Right lung (tissue), 2 donors: ENCODE measurements at regions not wholly inside any gene's neighbourhood (a gene's known extent, or its start where the extent isn't known, plus 50 kb on each side); places are given as distances from the start of the nearest gene placed in this dataset.

Experiments used
- DNase-seq, 2 donors: peaks; one replicate each; pipeline ENCODE4 v3.0.0-alpha.2; 2013

- DNase-seq = no peak
Observed at GRCh38 chr18:45119876-45120275, 439.2 kb downstream of the SETBP1 start.

GRCh38 chr18:45121146-45121545 is 440.5 kb downstream of the SETBP1 start:
- DNase-seq = no peak

- no peak for DNase-seq
Observed at GRCh38 chr18:45122506-45122905, 441.8 kb downstream of the SETBP1 start.

- no peak for DNase-seq
Observed at GRCh38 chr18:45127405-45127804, 446.7 kb downstream of the SETBP1 start.

GRCh38 chr18:45133276-45133675 is 452.6 kb downstream of the SETBP1 start:
- no peak for DNase-seq

- DNase-seq = no peak
Observed at GRCh38 chr18:45136381-45137086, 455.8 kb downstream of the SETBP1 start.

- DNase-seq = no peak
Observed at GRCh38 chr18:45137087-45137419, 456.4 kb downstream of the SETBP1 start.

- no peak for DNase-seq
Observed at GRCh38 chr18:45139478-45139877, 458.8 kb downstream of the SETBP1 start.

- DNase-seq = no peak
Observed at GRCh38 chr18:45142868-45143267, 462.2 kb downstream of the SETBP1 start.

- DNase-seq = no peak
Observed at GRCh38 chr18:45149712-45150111, 465.6 kb upstream of the SLC14A2 start.

GRCh38 chr18:45151645-45152044 is 463.6 kb upstream of the SLC14A2 start:
- no peak for DNase-seq

GRCh38 chr18:45155526-45155925 is 459.8 kb upstream of the SLC14A2 start:
- DNase-seq = no peak

- DNase-seq = peak in 1 of 2 donors; percentile 59
Observed at GRCh38 chr18:45156946-45157345, 458.3 kb upstream of the SLC14A2 start.

GRCh38 chr18:45157576-45157975 is 457.7 kb upstream of the SLC14A2 start:
- no peak for DNase-seq

- no peak for DNase-seq
Observed at GRCh38 chr18:45161850-45162249, 453.4 kb upstream of the SLC14A2 start.

GRCh38 chr18:45163871-45164270 is 451.4 kb upstream of the SLC14A2 start:
- no peak for DNase-seq

- no peak for DNase-seq
Observed at GRCh38 chr18:45164551-45164950, 450.7 kb upstream of the SLC14A2 start.

- DNase-seq = no peak
Observed at GRCh38 chr18:45165176-45165713, 450.0 kb upstream of the SLC14A2 start.

- DNase-seq = no peak
Observed at GRCh38 chr18:45165871-45166270, 449.4 kb upstream of the SLC14A2 start.

- DNase-seq = peak in 1 of 2 donors; percentile 31
Observed at GRCh38 chr18:45166341-45166835, 448.9 kb upstream of the SLC14A2 start.

- no peak for DNase-seq
Observed at GRCh38 chr18:45166836-45167551, 448.3 kb upstream of the SLC14A2 start.

GRCh38 chr18:45167631-45168280 is 447.5 kb upstream of the SLC14A2 start:
- DNase-seq = no peak
